SU-DHL-6 (cell line): ENCODE measurements at regions not wholly inside any gene's neighbourhood (a gene's known extent, or its start where the extent isn't known, plus 50 kb on each side); places are given as distances from the start of the nearest gene placed in this dataset.
"Not testable (repeated sequence)": the region's sequence is repeated elsewhere in the genome, so short reads cannot be mapped to it uniquely, and the experiment has no call there.

Experiments used
- EZH2phosphoT487 ChIP-seq: fragments of 200-600 bp; sonication (generic), shearing (Covaris generic); conservative IDR thresholded peaks from 2 replicates; pipeline ENCODE4 v1.6.1; 2018; ENCODE audit warnings: mild to moderate bottlenecking, antibody characterized with exemption, low read length, moderate library complexity, mixed read lengths
- TF ChIP-seq, protein P1 (sequence below): fragments of 200-600 bp; sonication (generic); IDR thresholded peaks from one replicate; pipeline ENCODE4 v1.5.1; 2017; ENCODE audit warnings: antibody characterized with exemption, mild to moderate bottlenecking, low read length, moderate library complexity; ENCODE audit not compliant: insufficient read depth, poor library complexity, severe bottlenecking

DNA sequence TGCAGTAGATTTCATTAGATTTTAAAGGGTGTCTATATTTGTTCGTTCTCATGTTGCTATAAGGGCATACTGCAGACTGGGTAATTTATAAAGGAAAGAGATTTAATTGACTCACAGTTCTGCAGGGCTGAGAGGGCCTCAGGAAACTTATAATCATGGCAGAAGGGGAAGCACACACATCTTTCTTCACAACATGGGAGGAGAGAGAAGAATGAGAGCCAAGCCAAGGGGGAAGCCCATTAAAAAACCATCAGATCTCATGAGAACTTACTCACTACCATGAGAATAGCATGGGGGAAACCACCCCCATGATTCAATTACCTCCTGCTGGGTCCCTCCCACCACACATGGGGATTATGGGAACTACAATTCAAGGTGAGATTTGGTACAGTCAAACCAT, 99.5 kb upstream of the TCF21 start:
- TF ChIP-seq, protein P1, sequence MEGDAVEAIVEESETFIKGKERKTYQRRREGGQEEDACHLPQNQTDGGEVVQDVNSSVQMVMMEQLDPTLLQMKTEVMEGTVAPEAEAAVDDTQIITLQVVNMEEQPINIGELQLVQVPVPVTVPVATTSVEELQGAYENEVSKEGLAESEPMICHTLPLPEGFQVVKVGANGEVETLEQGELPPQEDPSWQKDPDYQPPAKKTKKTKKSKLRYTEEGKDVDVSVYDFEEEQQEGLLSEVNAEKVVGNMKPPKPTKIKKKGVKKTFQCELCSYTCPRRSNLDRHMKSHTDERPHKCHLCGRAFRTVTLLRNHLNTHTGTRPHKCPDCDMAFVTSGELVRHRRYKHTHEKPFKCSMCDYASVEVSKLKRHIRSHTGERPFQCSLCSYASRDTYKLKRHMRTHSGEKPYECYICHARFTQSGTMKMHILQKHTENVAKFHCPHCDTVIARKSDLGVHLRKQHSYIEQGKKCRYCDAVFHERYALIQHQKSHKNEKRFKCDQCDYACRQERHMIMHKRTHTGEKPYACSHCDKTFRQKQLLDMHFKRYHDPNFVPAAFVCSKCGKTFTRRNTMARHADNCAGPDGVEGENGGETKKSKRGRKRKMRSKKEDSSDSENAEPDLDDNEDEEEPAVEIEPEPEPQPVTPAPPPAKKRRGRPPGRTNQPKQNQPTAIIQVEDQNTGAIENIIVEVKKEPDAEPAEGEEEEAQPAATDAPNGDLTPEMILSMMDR = not testable (repeated sequence)
- not testable (repeated sequence) for TF ChIP-seq EZH2phosphoT487
